ENCODE measurements at regions not wholly inside any gene's neighbourhood (a gene's known extent, or its start where the extent isn't known, plus 50 kb on each side); places are given as distances from the start of the nearest gene placed in this dataset.

DNA sequence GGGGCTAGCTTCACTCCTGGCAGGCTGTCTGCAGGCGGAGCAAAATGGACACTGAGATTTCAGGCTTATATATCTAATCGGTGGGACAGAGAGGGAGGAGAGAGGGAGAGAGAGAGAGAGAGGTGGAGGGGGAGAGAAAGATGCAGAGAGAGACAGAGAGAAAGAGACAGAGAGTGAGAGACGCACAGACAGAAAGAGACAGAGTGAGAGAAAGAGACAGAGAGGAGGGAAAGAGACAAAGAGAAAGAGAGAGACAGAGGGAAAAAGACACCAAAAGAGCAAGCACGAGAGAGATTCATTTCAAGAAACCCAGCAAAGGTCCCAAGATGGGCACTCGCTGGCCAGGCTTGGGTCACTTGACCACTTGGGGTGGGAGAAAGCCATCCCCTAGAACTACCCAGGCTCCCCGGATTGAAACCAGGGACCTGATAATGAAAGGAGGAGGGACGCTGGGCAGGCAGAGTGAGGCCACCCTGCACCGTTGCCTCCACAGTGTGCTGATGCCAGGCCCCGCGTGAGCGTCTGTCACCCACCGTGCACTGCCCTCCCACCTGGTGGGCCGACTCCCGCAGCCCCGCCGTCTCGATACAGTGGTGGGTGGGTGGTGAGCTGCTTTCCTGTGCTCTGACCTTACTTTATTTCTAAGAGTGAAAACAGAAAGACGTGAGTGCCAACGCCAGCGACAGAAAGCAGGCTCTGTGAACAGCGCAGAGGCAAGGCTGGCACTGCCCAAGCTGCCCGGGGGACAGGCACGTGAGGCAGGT, 67.9 kb upstream of the SLCO4A1 start:
- RAD21 ChIA-PET (ENCODE audit: low non-redundant PET in 1 of 2, low total read pairs in 2 of 2, uncharacterized antibody in 2 of 2, unreplicated experiment in 2 of 2) = no interaction called here
- peaks cover 12% of the 10 kb centered on the region; the same call in 1 of the 2 replicates for H3K27me3 ChIP-seq (ENCODE audit: insufficient read depth, low read length)

More for the DNA sequence above, 67.9 kb upstream of the SLCO4A1 start:
- Histone ChIP-seq H3K4me1 (ENCODE audit: control insufficient read depth in 1 of 2, insufficient read depth in 2 of 2, low read length in 2 of 2) (peaks cover 3 to 9% of the 10 kb centered on the region in 2 experiments; a peak in 2 of 4 replicates), H2AFZ (ENCODE audit: low read depth, low read length, poor library complexity, severe bottlenecking) (no peak overlapping the region), H3K36me3 (ENCODE audit: control insufficient read depth in 1 of 2, insufficient read depth in 2 of 2, low read length in 2 of 2) (no peaks in the 10 kb centered on the region), H3K9me2 (ENCODE audit: insufficient read depth) (no peaks in the 10 kb centered on the region), H4K20me1 (ENCODE audit: insufficient read depth) (no peaks in the 10 kb centered on the region), H3K27ac (ENCODE audit: low read depth, low read length) (no peak overlapping the region), H3K79me2 (ENCODE audit: insufficient read depth, low read length) (no peaks in the 10 kb centered on the region), H3K9me3 (ENCODE audit: control insufficient read depth in 1 of 2, insufficient read depth in 1 of 2, low read depth in 1 of 2, low read length in 2 of 2) (no peaks in the 10 kb centered on the region; a peak in 1 of 4 replicates), H3K4me3 (replicated peaks in 1 of 2; ENCODE audit: low read depth in 1 of 2, low read length in 2 of 2) (no peak overlapping the region), H3K9ac (ENCODE audit: low read length) (no peak overlapping the region), H3K4me2 (ENCODE audit: low read length) (no peak overlapping the region)
- POLR2A ChIA-PET = no interaction called here
- TF ChIP-seq JUND (IDR thresholded peaks at IDR 0.05) (no peak), EZH2 (IDR thresholded peaks at IDR 0.05) (no peak), ZNF274 (IDR thresholded peaks at IDR 0.05; ENCODE audit: low read depth, low read length) (no peak), SIN3A (IDR thresholded peaks at IDR 0.05; ENCODE audit: low read depth) (no peak), SRF (IDR thresholded peaks at IDR 0.05; ENCODE audit: low read depth) (no peak), ELF1 (IDR thresholded peaks at IDR 0.05; ENCODE audit: borderline replicate concordance, low read depth) (no peak), YY1 (IDR thresholded peaks at IDR 0.05; ENCODE audit: extremely low read depth, insufficient replicate concordance, low read depth, low read length) (no peak), POLR2A (IDR thresholded peaks at IDR 0.05; ENCODE audit: borderline replicate concordance, extremely low read depth, insufficient read depth, insufficient read length) (no peak), EZH2phosphoT487 (IDR thresholded peaks at IDR 0.05; ENCODE audit: borderline replicate concordance) (no peak), RAD21 (IDR thresholded peaks at IDR 0.05; ENCODE audit: low read depth) (no peak), FOSL1 (IDR thresholded peaks at IDR 0.05; ENCODE audit: low read depth) (no peak), POLR2AphosphoS5 (IDR thresholded peaks at IDR 0.05; ENCODE audit: low read depth, low read length) (no peak), ZBTB33 (IDR thresholded peaks at IDR 0.05; ENCODE audit: extremely low read depth, insufficient replicate concordance, low read length) (no peak), EGR1 (IDR thresholded peaks at IDR 0.05; ENCODE audit: low read depth) (no peak), REST (IDR thresholded peaks at IDR 0.05; ENCODE audit: low read depth) (no peak), CBX3 (IDR thresholded peaks at IDR 0.05; ENCODE audit: low read depth) (no peak), TCF7L2 (IDR thresholded peaks at IDR 0.05; ENCODE audit: borderline replicate concordance, extremely low read depth, insufficient read depth, insufficient read length) (no peak), CEBPB (IDR thresholded peaks at IDR 0.05; ENCODE audit: low read depth) (no peak)
- TF ChIP-seq, protein P1, sequence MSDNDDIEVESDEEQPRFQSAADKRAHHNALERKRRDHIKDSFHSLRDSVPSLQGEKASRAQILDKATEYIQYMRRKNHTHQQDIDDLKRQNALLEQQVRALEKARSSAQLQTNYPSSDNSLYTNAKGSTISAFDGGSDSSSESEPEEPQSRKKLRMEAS (IDR thresholded peaks at IDR 0.05) = no peak
- TF ChIP-seq, protein P2, sequence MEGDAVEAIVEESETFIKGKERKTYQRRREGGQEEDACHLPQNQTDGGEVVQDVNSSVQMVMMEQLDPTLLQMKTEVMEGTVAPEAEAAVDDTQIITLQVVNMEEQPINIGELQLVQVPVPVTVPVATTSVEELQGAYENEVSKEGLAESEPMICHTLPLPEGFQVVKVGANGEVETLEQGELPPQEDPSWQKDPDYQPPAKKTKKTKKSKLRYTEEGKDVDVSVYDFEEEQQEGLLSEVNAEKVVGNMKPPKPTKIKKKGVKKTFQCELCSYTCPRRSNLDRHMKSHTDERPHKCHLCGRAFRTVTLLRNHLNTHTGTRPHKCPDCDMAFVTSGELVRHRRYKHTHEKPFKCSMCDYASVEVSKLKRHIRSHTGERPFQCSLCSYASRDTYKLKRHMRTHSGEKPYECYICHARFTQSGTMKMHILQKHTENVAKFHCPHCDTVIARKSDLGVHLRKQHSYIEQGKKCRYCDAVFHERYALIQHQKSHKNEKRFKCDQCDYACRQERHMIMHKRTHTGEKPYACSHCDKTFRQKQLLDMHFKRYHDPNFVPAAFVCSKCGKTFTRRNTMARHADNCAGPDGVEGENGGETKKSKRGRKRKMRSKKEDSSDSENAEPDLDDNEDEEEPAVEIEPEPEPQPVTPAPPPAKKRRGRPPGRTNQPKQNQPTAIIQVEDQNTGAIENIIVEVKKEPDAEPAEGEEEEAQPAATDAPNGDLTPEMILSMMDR (IDR thresholded peaks at IDR 0.05 in 2 of 3, conservative IDR thresholded peaks at IDR 0.05 in 1 of 3; ENCODE audit: borderline replicate concordance in 1 of 3, insufficient read depth in 1 of 3, low read depth in 2 of 3, low read length in 2 of 3) = no peak
- ATAC-seq = no peak
- CTCF ChIA-PET = no interaction called here
- BruUV-seq (replicated peaks) = no TSS peak
- intact Hi-C loops (cut with micrococcal nuclease) = no loop called here
- no peak for DNase-seq (ENCODE audit: low read depth, low spot score)
